Left ventricle myocardium superior (tissue), 1 donor: ENCODE measurements at regions not wholly inside any gene's neighbourhood (a gene's known extent, or its start where the extent isn't known, plus 50 kb on each side); places are given as distances from the start of the nearest gene placed in this dataset.

Experiments
- ATAC-seq: fragments of 200-7000 bp; cut with Tn5 transposase; one replicate; pipeline ENCODE4 v1.9.1; 2020; ENCODE audit warnings: mild to moderate bottlenecking, moderate library complexity
- DNase-seq: peaks from one replicate; pipeline ENCODE4 v3.0.0-alpha.2; 2020
- intact Hi-C: fragments of 100-400 bp; cut with micrococcal nuclease; formaldehyde crosslinking; loops from one replicate; pipeline ENCODE4 v1.11.0; 2022
- donor health status: DM: no; HTN: yes; CAD: no; lungs with severe emphysema.

DNA sequence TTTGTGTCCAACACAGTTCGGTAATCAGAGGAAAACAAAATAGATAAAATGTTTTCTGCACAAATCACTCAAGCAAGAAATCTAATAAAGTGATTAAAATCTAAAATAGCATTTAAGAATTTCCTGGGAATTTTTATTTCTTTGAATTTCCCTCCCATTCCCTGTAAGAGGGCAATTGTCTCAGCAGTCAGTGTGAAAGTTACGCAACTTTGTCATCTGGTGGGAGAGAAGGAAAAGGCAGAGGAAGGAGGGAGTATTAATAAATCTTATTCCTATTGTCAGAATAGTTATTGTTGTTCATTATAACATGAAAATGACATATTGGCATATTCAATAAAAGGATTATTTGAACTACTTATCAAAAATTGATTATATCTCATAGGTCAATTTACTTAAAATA is 464.9 kb downstream of the PRKD1 start:
- ATAC-seq (no peak), DNase-seq (no peak)
- intact Hi-C loops = no loop called here

DNA sequence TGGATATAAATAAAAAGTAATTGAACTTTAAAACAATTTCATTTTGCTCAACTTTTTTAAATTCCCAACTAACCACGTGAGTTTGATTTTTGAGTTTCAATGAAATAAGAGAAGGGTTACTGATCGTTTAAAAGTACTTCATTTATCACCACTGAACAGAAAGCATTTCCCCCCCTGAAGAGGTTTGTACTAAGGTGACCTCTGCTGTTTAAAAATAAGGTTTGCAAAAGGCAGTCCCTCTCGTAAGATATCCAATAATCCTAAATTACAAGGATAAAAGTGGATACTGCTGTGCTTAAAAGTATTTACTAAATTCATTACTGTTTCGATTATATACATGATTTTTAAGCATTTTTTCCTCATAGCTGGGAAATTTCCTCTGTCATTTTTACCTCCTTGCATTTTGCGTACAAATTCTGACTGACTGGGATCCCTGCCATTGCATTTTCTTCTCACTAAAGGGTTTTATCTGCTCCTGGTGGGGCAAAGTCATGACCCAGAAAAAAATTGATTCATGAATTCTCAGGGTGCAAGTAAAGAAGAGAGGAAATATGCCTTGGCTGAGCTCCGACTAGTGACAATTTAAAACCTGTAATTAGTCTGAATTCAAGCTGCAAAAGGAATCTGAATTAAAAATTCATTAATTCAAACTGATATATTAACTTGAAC is 463.8 kb downstream of the PRKD1 start:
- intact Hi-C loops = no loop called here
- DNase-seq (no peak), ATAC-seq (no peak)

DNA sequence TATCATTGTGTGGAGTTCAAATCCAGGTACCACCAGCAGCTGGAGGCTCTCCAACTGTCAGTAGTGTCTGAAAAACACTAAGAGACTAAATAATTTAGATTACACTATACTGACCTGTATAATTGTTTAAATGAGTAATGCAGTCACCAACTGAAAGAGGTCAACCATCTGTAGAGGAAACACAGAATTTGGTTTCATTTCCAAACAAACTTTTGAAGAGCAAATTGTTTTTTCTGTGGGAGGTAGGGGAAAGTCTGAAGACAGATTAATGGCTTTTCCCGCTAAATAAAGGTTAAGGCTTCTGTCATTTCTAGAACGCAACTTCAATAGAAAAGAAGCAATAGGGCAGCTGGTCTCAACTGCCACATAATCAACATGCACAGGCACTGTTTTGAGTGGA is 462.6 kb downstream of the PRKD1 start:
- DNase-seq (no peak), ATAC-seq (no peak)
- intact Hi-C loops = no loop called here

DNA sequence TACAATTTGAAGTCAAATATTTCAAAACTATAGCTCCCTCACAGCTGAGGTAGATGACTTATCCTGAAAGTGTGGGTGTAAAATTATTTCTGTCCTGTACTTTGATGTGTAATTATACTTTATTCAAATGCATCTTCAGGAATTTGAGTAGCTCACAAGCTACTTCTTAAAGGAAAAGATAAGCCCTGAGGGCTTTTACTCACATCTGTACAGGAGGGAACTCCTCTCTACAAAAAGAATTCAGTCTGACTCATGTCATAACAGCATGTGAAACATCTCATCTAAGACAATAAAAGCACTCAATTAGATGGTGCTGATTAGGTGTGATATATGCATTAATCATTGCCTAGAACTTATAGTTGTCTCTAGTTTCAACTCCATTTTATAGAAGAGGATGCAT is 452.0 kb downstream of the PRKD1 start:
- no peak for ATAC-seq
- intact Hi-C loops = no loop called here
- DNase-seq = no peak

DNA sequence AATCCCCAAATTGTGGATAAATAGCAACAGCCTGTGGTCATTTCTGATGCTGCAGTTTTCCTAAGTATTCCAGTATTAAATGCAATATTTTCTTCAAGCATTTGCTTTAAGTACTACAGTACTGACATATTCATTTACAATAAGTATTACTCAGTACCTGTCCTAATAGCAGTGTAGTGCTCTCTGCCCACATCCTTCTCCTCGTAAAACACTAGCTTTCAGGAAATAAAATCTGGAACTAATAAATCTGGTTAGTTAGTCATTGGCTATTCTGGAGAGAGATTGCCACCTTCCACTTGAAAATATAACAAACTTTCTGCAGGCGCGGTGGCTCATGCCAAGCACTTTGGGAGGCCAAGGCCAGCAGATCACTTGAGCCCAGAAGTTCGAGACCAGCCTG is 441.5 kb downstream of the PRKD1 start:
- intact Hi-C loops = no loop called here
- DNase-seq (no peak), ATAC-seq (no peak)

DNA sequence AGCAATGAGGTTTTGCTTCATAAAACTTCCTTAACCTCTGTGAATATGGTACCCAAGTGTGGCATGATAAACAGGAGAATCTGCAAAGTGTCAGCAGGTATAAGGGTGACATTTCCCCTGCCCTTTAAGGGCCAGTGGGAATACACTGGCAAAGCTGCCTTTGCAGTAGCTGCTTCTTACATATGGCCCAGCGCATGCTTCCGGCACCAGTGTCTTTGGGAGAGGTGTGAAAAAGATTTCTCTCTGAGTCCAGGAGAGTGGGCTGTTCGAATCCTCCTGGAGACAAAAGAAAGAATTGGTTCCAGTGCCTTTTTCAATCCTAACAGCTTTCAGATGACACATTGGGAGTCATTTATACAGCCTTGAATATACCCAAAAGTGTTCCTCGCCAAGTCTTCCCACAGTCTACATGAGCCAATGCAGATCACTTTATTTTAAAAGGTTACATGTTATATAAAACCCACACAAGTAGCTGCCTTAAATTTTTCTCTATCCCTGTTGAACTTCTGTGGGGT is 437.7 kb downstream of the PRKD1 start:
- ATAC-seq (no peak), DNase-seq (no peak)
- intact Hi-C loops = no loop called here

DNA sequence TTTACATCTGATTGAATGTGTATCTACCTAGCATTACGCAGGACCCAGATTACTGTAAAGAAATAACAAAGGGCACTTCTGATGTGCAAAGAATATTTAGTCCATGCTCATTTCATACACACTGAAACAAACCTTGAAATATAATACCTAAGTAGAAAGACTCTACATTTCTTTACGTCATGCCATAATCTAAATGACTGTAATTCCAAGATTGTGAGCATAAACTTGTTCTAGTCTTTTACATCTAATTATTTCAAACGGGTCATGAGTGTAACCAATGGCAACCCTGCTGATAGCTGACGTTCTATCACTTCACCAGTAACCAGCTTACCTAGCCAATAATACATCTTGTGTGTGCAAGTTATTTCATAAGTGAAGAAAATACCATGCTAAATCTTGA is 433.8 kb downstream of the PRKD1 start:
- no peak for DNase-seq
- ATAC-seq = no peak
- intact Hi-C loops = no loop called here

DNA sequence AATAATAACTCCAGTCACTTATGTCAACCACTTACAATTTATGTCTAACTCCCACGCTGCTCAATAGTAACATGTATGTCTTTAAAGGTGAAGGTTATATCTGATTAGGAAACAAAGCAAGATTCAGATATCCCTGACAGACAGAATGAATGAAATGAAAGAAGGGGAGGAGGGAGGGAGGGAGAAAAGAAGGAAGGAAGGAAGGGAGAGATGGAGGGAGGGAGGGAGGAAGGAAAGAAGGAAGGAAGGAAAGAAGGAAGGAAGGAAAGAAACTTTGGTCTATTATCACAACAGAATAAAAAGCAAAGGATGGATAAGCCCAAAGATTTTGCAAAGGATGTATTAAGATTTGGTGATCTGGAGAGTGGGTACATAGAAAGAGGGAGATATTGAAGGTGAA is 433.3 kb downstream of the PRKD1 start:
- ATAC-seq (no peak), DNase-seq (no peak)
- intact Hi-C loops = no loop called here

DNA sequence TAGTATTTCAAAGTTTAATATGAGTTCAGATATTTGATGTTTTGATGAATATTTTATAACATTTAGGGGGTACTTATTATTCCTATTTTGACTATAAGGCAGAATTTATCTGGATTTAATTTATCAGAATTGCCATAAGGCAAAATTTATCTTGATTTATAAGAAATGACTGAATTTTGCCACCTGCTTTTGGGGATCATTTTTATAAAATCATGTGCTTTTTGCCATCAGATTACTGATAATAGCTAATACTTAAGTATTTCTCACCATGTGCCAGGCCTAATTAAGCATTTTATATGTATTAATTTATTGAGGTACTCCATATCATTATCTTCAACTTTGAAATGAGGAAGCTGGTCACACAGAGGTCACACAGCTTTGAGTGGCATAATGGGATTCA is 423.7 kb downstream of the PRKD1 start:
- no peak for ATAC-seq
- intact Hi-C loops = no loop called here
- no peak for DNase-seq

DNA sequence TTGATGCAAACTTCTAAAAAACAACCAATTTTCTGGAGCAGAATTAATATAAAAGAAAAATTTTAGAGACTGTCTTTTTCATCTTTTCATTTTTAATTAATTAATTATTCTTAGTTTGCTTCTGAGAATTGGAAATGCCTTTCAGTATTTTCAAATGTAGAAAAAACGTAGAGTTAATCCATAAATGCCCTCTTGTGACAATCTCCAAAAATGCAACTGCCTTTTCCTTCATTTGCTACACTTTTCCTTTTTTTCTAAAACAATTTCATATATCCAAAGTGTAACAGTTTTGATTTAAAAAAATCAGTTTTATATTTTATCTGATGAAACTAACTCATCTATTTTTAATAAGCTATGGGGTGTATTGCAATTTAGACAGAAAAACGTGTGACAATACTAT is 409.3 kb downstream of the PRKD1 start:
- no peak for ATAC-seq
- DNase-seq = no peak
- intact Hi-C loops = no loop called here

DNA sequence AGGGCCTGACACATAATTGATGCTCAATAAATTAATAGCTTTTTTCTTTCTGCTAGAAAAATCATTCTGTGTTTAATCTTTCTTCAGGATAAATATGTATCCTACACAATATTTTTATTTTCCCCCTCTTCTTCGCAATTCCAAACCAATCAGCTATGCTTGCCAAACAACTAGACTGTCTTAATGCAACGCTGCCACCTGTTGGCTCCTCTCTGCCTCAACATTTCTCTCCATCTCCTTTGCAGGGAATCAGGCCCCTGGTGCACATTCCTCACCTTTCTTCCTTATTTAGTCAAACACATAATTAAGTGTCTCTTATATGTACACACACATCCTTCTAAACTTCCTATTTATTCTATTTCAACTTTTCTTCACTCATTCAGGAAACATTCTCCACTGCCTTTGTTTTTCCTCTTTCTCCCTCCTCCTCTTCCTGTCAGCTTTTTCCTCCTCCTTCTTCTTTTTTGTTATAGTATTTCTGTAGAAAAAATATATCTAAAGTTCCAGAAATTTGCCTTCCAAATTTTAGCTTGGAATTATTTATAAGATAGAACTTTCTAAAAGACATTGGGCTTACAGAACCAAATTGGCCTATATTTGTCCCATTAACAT is 406.0 kb downstream of the PRKD1 start:
- no peak for ATAC-seq
- intact Hi-C loops = no loop called here
- DNase-seq = no peak
